ENCODE measurements at regions not wholly inside any gene's neighbourhood (a gene's known extent, or its start where the extent isn't known, plus 50 kb on each side); places are given as distances from the start of the nearest gene placed in this dataset.

- Histone ChIP-seq H3K27me3 (ENCODE audit: control insufficient read depth in 2 of 2, insufficient read depth in 1 of 2, low read length in 1 of 2) (no peaks in the 10 kb centered on the region), H3K27ac (ENCODE audit: low read depth in 1 of 2, low read length in 1 of 2) (no peak overlapping the region), H3K4me3 (ENCODE audit: low read length in 2 of 2) (no peak overlapping the region), H3K9me3 (ENCODE audit: control insufficient read depth in 2 of 2, insufficient read depth in 1 of 2, low read length in 1 of 2) (peaks cover 0 to 1% of the 10 kb centered on the region in 2 donors), H3K36me3 (ENCODE audit: control insufficient read depth in 2 of 2, insufficient read depth in 2 of 2, low read length in 1 of 2) (no peaks in the 10 kb centered on the region), H3K4me1 (ENCODE audit: control insufficient read depth in 2 of 2, insufficient read depth in 2 of 2, low read length in 2 of 2) (no peaks in the 10 kb centered on the region)
- DNase-seq (ENCODE audit: low read depth in 6 of 9, low spot score in 9 of 9): no peak
- whole genome bisulfite sequencing: 92% methylated on average over 5 of the region's 5 CpGs
These were observed 189.4 kb downstream of the TENT4A start for GRCh38 chr5:6902597-6902996.

GRCh38 chr5:6903934-6904333 lies 190.7 kb downstream of the TENT4A start:
- 61% methylated on average over 3 of the region's 3 CpGs for WGBS
- Histone ChIP-seq H3K27me3 (ENCODE audit: control insufficient read depth in 2 of 2, insufficient read depth in 1 of 2, low read length in 1 of 2) (no peaks in the 10 kb centered on the region), H3K36me3 (ENCODE audit: control insufficient read depth in 2 of 2, insufficient read depth in 2 of 2, low read length in 1 of 2) (no peaks in the 10 kb centered on the region)

GRCh38 chr5:6904860-6905259 lies 191.6 kb downstream of the TENT4A start:
- H3K27ac ChIP-seq (ENCODE audit: low read depth in 1 of 2, low read length in 1 of 2): no peak overlapping the region
- no peaks in the 10 kb centered on the region for H3K4me1 ChIP-seq (ENCODE audit: control insufficient read depth in 2 of 2, insufficient read depth in 2 of 2, low read length in 2 of 2)
- H3K9me3 ChIP-seq (ENCODE audit: control insufficient read depth in 2 of 2, insufficient read depth in 1 of 2, low read length in 1 of 2): peaks cover 0 to 1% of the 10 kb centered on the region in 2 donors
- no peaks in the 10 kb centered on the region for H3K36me3 ChIP-seq (ENCODE audit: control insufficient read depth in 2 of 2, insufficient read depth in 2 of 2, low read length in 1 of 2)
- WGBS: 88% methylated on average over 2 of the region's 2 CpGs
- H3K4me3 ChIP-seq (ENCODE audit: low read length in 2 of 2): no peak overlapping the region
- no peak for DNase-seq (ENCODE audit: low read depth in 6 of 9, low spot score in 9 of 9)
- H3K27me3 ChIP-seq (ENCODE audit: control insufficient read depth in 2 of 2, insufficient read depth in 1 of 2, low read length in 1 of 2): no peaks in the 10 kb centered on the region

More at GRCh38 chr5:6903934-6904333, 190.7 kb downstream of the TENT4A start:
- H3K4me3 ChIP-seq (ENCODE audit: low read length in 2 of 2): no peak overlapping the region
- no peak for DNase-seq (ENCODE audit: low read depth in 6 of 9, low spot score in 9 of 9)
- H3K4me1 ChIP-seq (ENCODE audit: control insufficient read depth in 2 of 2, insufficient read depth in 2 of 2, low read length in 2 of 2): no peaks in the 10 kb centered on the region
- H3K9me3 ChIP-seq (ENCODE audit: control insufficient read depth in 2 of 2, insufficient read depth in 1 of 2, low read length in 1 of 2): peaks cover 0 to 1% of the 10 kb centered on the region in 2 donors
- H3K27ac ChIP-seq (ENCODE audit: low read depth in 1 of 2, low read length in 1 of 2): no peak overlapping the region

GRCh38 chr5:6905423-6905822 lies 192.2 kb downstream of the TENT4A start:
- Histone ChIP-seq H3K27me3 (ENCODE audit: control insufficient read depth in 2 of 2, insufficient read depth in 1 of 2, low read length in 1 of 2) (no peaks in the 10 kb centered on the region), H3K9me3 (ENCODE audit: control insufficient read depth in 2 of 2, insufficient read depth in 1 of 2, low read length in 1 of 2) (peaks cover 0 to 1% of the 10 kb centered on the region in 2 donors), H3K4me1 (ENCODE audit: control insufficient read depth in 2 of 2, insufficient read depth in 2 of 2, low read length in 2 of 2) (no peaks in the 10 kb centered on the region), H3K27ac (ENCODE audit: low read depth in 1 of 2, low read length in 1 of 2) (no peak overlapping the region), H3K4me3 (ENCODE audit: low read length in 2 of 2) (no peak overlapping the region), H3K36me3 (ENCODE audit: control insufficient read depth in 2 of 2, insufficient read depth in 2 of 2, low read length in 1 of 2) (no peaks in the 10 kb centered on the region)
- 86% methylated on average over 8 of the region's 8 CpGs for WGBS
- no peak for DNase-seq (ENCODE audit: low read depth in 6 of 9, low spot score in 9 of 9)

GRCh38 chr5:6905883-6906282 lies 192.7 kb downstream of the TENT4A start:
- H3K4me3 ChIP-seq (ENCODE audit: low read length in 2 of 2): no peak overlapping the region
- H3K27me3 ChIP-seq (ENCODE audit: control insufficient read depth in 2 of 2, insufficient read depth in 1 of 2, low read length in 1 of 2): no peaks in the 10 kb centered on the region
- no peaks in the 10 kb centered on the region for H3K4me1 ChIP-seq (ENCODE audit: control insufficient read depth in 2 of 2, insufficient read depth in 2 of 2, low read length in 2 of 2)
- peaks cover 0 to 1% of the 10 kb centered on the region in 2 donors for H3K9me3 ChIP-seq (ENCODE audit: control insufficient read depth in 2 of 2, insufficient read depth in 1 of 2, low read length in 1 of 2)
- no peaks in the 10 kb centered on the region for H3K36me3 ChIP-seq (ENCODE audit: control insufficient read depth in 2 of 2, insufficient read depth in 2 of 2, low read length in 1 of 2)
- no peak for DNase-seq (ENCODE audit: low read depth in 6 of 9, low spot score in 9 of 9)
- no peak overlapping the region for H3K27ac ChIP-seq (ENCODE audit: low read depth in 1 of 2, low read length in 1 of 2)
- 90% methylated on average over 5 of the region's 5 CpGs for WGBS

- Histone ChIP-seq H3K36me3 (ENCODE audit: control insufficient read depth in 2 of 2, insufficient read depth in 2 of 2, low read length in 1 of 2) (no peaks in the 10 kb centered on the region), H3K27ac (ENCODE audit: low read depth in 1 of 2, low read length in 1 of 2) (no peak overlapping the region), H3K27me3 (ENCODE audit: control insufficient read depth in 2 of 2, insufficient read depth in 1 of 2, low read length in 1 of 2) (no peaks in the 10 kb centered on the region), H3K4me1 (ENCODE audit: control insufficient read depth in 2 of 2, insufficient read depth in 2 of 2, low read length in 2 of 2) (no peaks in the 10 kb centered on the region), H3K4me3 (ENCODE audit: low read length in 2 of 2) (no peak overlapping the region), H3K9me3 (ENCODE audit: control insufficient read depth in 2 of 2, insufficient read depth in 1 of 2, low read length in 1 of 2) (peaks cover 0 to 1% of the 10 kb centered on the region in 2 donors)
- WGBS: 84% methylated on average over 8 of the region's 8 CpGs
- DNase-seq (ENCODE audit: low read depth in 6 of 9, low spot score in 9 of 9): no peak
These were observed 194.2 kb downstream of the TENT4A start for GRCh38 chr5:6907320-6907918.

GRCh38 chr5:6909901-6910300 lies 196.7 kb downstream of the TENT4A start:
- no peaks in the 10 kb centered on the region for H3K27me3 ChIP-seq (ENCODE audit: control insufficient read depth in 2 of 2, insufficient read depth in 1 of 2, low read length in 1 of 2)
- H3K4me3 ChIP-seq (ENCODE audit: low read length in 2 of 2): no peak overlapping the region
- DNase-seq (ENCODE audit: low read depth in 6 of 9, low spot score in 9 of 9): no peak
- WGBS: 80% methylated on average over 4 of the region's 4 CpGs
- no peaks in the 10 kb centered on the region for H3K36me3 ChIP-seq (ENCODE audit: control insufficient read depth in 2 of 2, insufficient read depth in 2 of 2, low read length in 1 of 2)
- no peak overlapping the region for H3K27ac ChIP-seq (ENCODE audit: low read depth in 1 of 2, low read length in 1 of 2)
- no peaks in the 10 kb centered on the region for H3K4me1 ChIP-seq (ENCODE audit: control insufficient read depth in 2 of 2, insufficient read depth in 2 of 2, low read length in 2 of 2)
- peaks cover 0 to 1% of the 10 kb centered on the region in 2 donors for H3K9me3 ChIP-seq (ENCODE audit: control insufficient read depth in 2 of 2, insufficient read depth in 1 of 2, low read length in 1 of 2)

- WGBS: 94% methylated on average over 3 of the region's 3 CpGs
- no peaks in the 10 kb centered on the region for H3K27me3 ChIP-seq (ENCODE audit: control insufficient read depth in 2 of 2, insufficient read depth in 1 of 2, low read length in 1 of 2)
- DNase-seq (ENCODE audit: low read depth in 6 of 9, low spot score in 9 of 9): no peak
- no peaks in the 10 kb centered on the region for H3K36me3 ChIP-seq (ENCODE audit: control insufficient read depth in 2 of 2, insufficient read depth in 2 of 2, low read length in 1 of 2)
- no peak overlapping the region for H3K4me3 ChIP-seq (ENCODE audit: low read length in 2 of 2)
- H3K9me3 ChIP-seq (ENCODE audit: control insufficient read depth in 2 of 2, insufficient read depth in 1 of 2, low read length in 1 of 2): no peaks in the 10 kb centered on the region
- H3K4me1 ChIP-seq (ENCODE audit: control insufficient read depth in 2 of 2, insufficient read depth in 2 of 2, low read length in 2 of 2): no peaks in the 10 kb centered on the region
- H3K27ac ChIP-seq (ENCODE audit: low read depth in 1 of 2, low read length in 1 of 2): no peak overlapping the region
These were observed 197.7 kb downstream of the TENT4A start for GRCh38 chr5:6910950-6911349.

GRCh38 chr5:6914347-6914746 lies 201.1 kb downstream of the TENT4A start:
- H3K36me3 ChIP-seq (ENCODE audit: control insufficient read depth in 2 of 2, insufficient read depth in 2 of 2, low read length in 1 of 2): no peaks in the 10 kb centered on the region
- no peaks in the 10 kb centered on the region for H3K4me1 ChIP-seq (ENCODE audit: control insufficient read depth in 2 of 2, insufficient read depth in 2 of 2, low read length in 2 of 2)
- H3K9me3 ChIP-seq (ENCODE audit: control insufficient read depth in 2 of 2, insufficient read depth in 1 of 2, low read length in 1 of 2): no peaks in the 10 kb centered on the region
- no peaks in the 10 kb centered on the region for H3K27me3 ChIP-seq (ENCODE audit: control insufficient read depth in 2 of 2, insufficient read depth in 1 of 2, low read length in 1 of 2)
- no peak for DNase-seq (ENCODE audit: low read depth in 6 of 9, low spot score in 9 of 9)
- no peak overlapping the region for H3K27ac ChIP-seq (ENCODE audit: low read depth in 1 of 2, low read length in 1 of 2)
- no peak overlapping the region for H3K4me3 ChIP-seq (ENCODE audit: low read length in 2 of 2)
- 97% methylated on average over 2 of the region's 2 CpGs for WGBS
